ENCODE measurements at regions not wholly inside any gene's neighbourhood (a gene's known extent, or its start where the extent isn't known, plus 50 kb on each side); places are given as distances from the start of the nearest gene placed in this dataset.

DNA sequence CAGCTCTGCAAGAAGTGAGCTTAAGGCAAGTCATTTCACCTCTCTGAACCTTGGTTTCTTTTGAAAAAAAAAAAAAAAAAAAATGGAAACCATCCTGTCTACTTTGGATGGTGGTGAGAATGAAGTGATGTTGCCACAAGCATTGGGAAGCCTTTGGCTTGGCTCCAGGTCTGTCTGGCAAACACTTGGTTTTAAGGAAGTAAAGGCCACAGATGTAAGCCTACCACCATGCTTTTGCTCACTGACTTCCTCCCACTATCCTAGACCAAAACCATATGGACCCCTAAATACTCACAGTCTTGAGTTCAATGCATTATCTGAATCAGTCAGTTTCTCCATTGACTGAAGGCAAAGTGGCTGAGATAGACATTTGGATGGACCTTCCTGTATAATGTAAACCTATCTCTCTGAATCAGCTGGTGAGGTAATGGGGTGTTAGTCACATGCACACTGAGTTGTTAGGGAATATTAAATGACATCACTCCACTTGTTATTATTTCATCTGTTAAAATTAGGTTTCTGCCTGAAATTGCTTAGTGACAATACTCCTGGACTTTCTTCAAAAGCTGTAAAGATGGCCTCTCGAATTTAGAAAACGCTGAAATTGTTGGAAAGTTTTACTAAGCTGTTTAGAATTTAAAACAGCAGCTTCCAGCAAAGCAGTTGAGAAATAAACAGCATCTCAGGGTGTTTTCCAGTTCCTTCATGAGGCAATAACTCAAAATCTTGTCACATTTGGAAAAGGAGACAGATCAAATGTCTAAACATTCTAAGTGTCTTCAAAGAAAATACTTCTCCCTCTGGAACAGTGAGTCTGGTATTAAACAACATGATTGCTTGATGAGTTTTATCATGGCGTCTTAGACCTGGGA is 833.5 kb downstream of the DHX35 start:
- no peak for DNase-seq

DNA sequence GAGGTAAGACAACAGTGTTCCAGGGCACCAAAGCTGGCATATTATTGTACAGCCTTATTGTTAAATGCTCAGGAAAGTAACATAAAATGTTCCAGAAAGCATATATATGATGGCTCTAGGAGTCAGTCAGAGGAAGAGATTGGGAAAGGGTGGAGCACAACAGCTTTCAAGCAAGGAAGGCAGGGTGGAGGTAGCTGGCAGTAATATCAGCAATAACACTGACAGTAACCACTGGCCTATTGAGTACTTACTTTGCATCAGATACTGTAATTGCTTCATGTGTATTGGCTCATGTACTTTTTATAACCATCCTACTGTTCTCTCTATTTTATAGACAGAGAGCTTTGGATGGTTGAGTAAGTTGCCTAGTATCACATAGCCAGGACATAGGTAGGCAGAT is 830.2 kb downstream of the DHX35 start:
- DNase-seq, result no peak

DNA sequence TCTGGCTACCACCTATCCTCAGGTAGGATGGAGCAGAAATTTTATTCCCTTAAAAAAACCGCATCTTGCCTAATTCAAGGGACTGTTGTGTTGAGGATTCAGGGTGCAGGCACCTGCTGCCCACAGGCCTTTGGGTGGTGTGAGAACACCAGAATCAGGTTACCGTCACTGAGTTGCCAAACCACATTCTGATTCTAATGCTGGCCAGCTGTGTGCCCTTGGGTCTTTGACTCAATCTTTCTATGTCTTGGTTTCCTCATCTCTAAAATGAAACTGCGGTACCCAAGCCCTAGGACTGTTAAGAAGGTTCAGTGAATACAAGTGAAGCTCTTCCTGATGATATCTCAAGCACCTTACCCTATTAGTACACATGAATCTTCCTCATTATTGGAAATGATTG is 827.3 kb downstream of the DHX35 start:
- DNase-seq, result no peak

GRCh38 chr20:39785252-39785917 is 823.2 kb downstream of the DHX35 start:
- no peak for DNase-seq

- no peak for DNase-seq
Measured at GRCh38 chr20:39784693-39785092, 822.5 kb downstream of the DHX35 start.

- DNase-seq, result no peak
Measured at GRCh38 chr20:39778847-39779604, 816.9 kb downstream of the DHX35 start.

GRCh38 chr20:39778431-39778830 is 816.3 kb downstream of the DHX35 start:
- DNase-seq, result no peak

GRCh38 chr20:39777610-39778009 is 815.5 kb downstream of the DHX35 start:
- no peak for DNase-seq

DNA sequence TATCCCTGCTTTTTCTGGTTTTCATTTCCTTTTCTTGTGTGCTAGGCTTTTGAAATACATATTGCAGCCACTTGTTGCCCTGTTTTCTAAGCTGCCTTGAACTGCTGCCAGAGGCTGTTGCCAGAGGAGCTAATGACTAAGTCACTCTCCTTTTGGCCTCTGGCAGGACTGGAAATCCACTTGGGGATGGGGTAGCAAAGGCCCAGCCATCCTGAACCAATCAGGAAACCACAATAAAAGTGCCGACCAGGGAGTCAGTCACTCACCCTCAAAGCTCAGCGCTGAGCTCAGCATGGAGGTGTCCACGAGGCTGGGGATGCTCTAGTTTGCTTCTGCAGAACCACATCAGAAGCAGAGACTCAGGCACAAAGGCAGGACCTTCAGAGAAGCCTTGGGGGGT is 813.0 kb downstream of the DHX35 start:
- DNase-seq, result no peak

- DNase-seq, result no peak
Measured at GRCh38 chr20:39773380-39774000, 811.3 kb downstream of the DHX35 start.

DNA sequence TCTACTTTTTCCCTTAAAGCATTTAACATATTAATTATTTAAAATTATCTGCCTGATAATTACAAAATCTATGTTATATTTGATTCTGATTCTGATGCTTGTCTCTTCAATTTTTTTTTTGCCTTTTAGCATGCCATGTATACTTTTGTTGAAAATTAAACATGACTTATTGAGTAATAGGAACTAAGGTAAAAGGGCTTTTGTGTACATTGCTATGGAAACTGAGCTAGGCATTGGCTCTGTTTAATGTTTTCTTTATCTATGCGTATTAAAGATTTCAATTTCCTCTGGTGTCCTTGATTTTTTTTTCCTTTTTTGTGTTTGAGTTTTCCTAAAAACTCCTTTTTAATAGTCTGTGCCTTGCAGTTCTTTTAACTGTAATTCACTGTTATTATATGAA is 805.2 kb downstream of the DHX35 start:
- no peak for DNase-seq

DNA sequence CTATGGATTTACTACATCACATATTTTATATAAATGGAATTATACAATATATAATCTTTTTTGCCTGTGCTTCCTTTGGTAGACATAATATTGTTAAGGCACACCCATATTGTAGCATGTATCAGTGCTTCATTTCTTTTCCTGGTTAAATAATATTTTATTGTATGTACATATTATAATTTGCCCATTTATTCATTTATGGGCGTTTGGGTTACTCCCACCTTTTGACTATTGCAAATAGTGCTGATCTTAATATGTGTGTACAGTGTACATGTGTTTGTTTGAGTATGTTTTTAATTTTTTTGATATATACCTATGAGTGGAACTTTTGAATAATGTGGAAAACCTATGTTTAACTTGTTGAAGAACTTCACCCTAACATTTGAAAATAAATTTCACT is 804.2 kb downstream of the DHX35 start:
- no peak for DNase-seq

GRCh38 chr20:39762716-39763115 is 800.6 kb downstream of the DHX35 start:
- no peak for DNase-seq

DNA sequence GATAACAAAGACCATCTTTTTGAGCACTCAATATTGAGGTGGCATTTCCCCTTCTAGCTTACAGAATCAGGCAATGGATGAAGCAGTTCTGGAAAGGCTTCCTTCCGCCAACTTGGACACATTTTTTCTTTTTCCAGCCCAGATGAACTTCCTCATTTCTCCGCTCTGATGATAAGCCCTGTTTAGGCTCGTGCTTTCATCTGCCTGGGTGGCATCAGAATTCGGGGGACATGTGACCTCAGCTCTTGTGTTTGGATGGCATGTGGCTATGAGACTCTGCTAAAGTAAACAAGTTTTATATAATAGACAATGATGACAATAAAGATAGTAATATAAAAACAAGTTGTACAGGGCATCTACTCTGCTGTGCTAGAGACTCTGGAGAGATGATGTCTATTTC is 796.7 kb downstream of the DHX35 start:
- no peak for DNase-seq

DNA sequence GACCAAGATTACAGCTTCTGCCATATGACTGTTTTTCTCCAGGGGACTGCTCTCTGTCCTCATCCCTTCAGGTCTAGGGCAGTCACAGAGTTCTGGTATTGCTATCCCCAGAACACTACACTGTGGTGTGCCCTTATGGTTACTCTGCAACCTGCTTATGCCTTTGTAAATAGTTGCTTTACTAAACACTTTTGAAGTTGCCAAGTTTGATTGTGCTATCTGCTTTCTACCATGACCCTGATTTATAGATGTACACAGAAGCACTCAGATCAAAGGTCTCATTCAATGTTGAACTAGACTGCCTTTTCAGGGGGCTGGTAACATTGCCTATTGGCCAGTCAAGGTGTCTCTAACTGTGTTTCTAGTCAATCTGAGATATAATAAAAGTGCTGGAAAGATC is 794.7 kb downstream of the DHX35 start:
- no peak for DNase-seq

DNA sequence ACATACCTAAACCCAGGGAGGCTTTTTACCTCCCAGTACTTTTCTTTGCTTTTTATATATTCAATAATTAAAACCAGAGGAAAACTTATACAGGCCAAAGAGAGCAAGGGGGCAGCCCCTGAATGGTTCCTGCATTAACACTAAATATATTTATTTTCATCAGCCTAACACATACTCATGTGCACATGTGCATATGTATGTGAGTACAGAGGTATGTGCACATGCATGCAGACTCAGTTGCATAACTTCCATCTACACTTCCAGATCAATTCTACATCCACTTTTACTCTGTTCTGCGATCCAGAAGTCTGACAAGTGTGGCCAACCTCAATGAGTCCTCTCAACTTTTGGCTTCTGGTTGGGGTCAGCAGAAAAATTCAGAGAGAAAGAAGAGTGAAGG is 794.2 kb downstream of the DHX35 start:
- no peak for DNase-seq

DNA sequence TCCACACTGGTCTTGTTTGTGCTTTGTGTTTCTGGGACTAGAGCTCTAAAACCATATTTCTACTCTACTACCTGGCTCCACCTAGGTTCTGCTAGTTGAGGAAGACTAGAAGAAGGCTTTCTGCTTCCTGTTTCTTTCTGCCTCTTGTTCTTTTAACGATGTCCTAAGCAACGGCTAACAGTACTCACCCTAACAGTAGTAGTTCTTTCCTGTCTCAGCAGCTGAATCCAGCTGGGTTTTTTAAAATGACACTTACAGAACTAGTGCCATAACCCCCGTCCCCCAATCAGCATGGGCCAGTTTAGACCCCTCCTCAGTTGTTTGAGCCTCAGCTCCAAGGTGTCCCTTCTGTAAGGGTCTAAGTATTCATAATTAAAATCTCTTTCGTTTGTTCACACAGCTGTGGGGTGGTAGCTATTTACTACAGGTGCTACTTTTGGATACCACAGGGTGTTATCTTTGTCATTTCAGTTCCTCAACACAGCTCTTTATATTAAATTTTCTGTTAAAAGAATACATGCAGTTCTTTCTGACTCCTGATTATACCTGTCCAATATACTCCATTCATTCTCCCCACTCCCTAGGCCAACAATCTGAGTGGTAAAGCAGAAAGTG is 790.2 kb downstream of the DHX35 start:
- DNase-seq, result no peak

GRCh38 chr20:39751557-39752137 is 789.5 kb downstream of the DHX35 start:
- DNase-seq, result no peak

GRCh38 chr20:39745380-39745779 is 783.2 kb downstream of the DHX35 start:
- DNase-seq, result no peak

DNA sequence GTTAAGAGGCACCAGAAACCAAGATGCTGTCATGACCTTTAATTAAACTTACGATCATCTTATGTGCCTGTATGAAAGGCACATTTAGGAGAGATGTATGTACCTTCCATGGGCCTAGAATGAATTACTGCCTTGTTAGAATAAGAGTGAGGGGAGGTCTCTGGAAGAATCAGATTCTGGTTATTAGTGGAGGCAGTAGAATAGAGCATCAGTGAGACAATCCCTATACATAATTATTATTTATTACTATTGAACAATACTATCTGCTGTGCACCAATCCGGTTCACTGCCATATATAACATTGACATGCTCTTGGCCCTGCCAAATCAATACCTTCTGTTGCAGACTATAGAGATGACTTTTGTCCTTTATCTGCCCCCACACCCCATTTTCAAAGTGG is 776.5 kb downstream of the DHX35 start:
- DNase-seq, result no peak

DNA sequence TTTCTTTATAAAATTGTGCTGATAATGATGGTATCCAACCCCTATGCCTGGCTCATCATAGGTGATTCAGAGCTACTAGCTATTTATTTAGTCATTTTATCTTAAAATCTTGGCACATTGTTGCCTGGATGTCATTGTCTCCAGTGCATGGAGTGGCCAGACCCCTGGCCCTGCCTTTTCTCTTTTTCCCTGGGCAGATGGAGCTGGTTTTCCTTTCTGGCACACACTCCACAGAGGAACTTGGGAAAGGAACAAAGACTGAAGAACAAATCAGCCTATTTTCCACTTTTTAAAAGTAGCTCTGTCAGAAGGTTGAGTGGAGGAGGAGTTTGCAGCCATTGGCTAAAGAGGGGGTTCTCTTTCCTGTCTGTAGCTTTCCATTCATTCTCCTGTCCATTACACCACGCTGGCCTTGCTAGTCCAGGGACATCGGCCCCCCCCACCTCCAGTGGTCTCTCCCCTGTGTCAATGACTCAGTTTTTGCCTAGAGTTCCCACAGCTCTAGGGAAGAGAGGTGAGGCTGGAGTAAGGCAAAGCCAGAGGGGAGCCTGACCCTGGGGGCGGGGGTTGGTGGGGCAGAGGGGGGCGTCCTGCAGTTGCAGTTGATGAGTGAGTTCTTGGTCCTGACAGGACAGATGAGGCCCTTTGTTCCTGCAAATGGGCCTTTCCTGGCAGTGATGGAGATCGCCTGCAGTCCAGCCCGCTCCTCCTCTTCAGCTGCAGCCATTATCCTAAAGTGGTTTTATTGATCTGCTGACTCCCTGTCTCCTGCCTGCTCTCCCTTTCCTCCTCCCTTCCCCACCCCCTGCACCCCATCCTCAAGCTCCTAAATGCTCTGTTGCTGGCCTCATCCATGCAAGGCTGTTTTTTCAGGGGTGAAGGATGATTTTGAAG is 774.5 kb downstream of the DHX35 start:
- no peak for DNase-seq

Measured in NCI-H2081 (cell line).